Right atrium auricular region (tissue), 2 donors: ENCODE measurements at regions not wholly inside any gene's neighbourhood (a gene's known extent, or its start where the extent isn't known, plus 50 kb on each side); places are given as distances from the start of the nearest gene placed in this dataset.

Experiments used
- DNase-seq: peaks from one replicate; pipeline ENCODE4 v3.0.0-alpha.2; 2019; ENCODE audit warnings: low spot score
- H3K27ac ChIP-seq, 2 donors: fragments of 200-600 bp; sonication (generic); 1 replicate in 1 of 2; 2 replicates in 1 of 2; pipeline ENCODE4 v1.5.1; 2016 to 2019
- H3K27me3 ChIP-seq, 2 donors: fragments of 200-600 bp; sonication (generic); one replicate each; pipeline versions ENCODE4 v1.5.1 to v1.6.0; 2017 to 2019
- H3K36me3 ChIP-seq: fragments of 200-600 bp; sonication (generic); one replicate; pipeline ENCODE4 v1.5.1; 2016
- H3K4me1 ChIP-seq, 2 donors: fragments of 200-600 bp; sonication (generic); one replicate each; pipeline versions ENCODE4 v1.5.1 to v1.6.0; 2017 to 2019
- H3K4me3 ChIP-seq, 2 donors: fragments of 200-600 bp; sonication (generic); 1 replicate in 1 of 2; 2 replicates in 1 of 2; pipeline ENCODE4 v1.5.1; 2017 to 2019; ENCODE audit warnings: mild to moderate bottlenecking in 1 of 2, moderate library complexity in 1 of 2
- H3K9me3 ChIP-seq, 2 donors: fragments of 200-600 bp; sonication (generic); one replicate each; pipeline ENCODE4 v1.5.1; 2019
- TF ChIP-seq, protein P1 (sequence below), 2 donors: fragments of 200-600 bp; sonication (generic); IDR thresholded peaks; one replicate each; pipeline ENCODE4 v1.5.1; 2019; ENCODE audit warnings: antibody characterized with exemption in 2 of 2

DNA sequence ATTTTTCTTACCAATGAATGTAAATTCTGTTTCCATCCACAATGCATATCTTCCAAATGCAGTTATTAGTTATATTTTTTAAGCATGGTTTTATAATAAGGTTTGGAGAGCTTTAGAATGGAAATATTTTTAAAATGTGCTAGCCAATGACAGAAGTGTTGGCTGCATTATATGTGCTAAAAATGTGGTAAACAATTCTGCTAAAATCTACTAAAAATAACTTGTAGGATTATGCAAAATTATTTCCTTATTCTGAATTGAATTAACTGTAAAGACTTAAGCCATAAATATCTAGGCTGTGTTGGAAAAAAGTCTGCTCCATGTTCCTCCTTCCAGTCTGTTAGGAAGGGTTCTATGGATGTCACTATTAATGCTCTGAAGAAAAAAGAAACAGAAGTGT is 503.3 kb downstream of the PRR16 start:
- no peaks in the 10 kb centered on the region for H3K9me3 ChIP-seq
- H3K36me3 ChIP-seq = no peaks in the 10 kb centered on the region
- H3K27ac ChIP-seq = no peak overlapping the region
- DNase-seq = no peak
- TF ChIP-seq, protein P1, sequence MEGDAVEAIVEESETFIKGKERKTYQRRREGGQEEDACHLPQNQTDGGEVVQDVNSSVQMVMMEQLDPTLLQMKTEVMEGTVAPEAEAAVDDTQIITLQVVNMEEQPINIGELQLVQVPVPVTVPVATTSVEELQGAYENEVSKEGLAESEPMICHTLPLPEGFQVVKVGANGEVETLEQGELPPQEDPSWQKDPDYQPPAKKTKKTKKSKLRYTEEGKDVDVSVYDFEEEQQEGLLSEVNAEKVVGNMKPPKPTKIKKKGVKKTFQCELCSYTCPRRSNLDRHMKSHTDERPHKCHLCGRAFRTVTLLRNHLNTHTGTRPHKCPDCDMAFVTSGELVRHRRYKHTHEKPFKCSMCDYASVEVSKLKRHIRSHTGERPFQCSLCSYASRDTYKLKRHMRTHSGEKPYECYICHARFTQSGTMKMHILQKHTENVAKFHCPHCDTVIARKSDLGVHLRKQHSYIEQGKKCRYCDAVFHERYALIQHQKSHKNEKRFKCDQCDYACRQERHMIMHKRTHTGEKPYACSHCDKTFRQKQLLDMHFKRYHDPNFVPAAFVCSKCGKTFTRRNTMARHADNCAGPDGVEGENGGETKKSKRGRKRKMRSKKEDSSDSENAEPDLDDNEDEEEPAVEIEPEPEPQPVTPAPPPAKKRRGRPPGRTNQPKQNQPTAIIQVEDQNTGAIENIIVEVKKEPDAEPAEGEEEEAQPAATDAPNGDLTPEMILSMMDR (IDR thresholded peaks at IDR 0.05) = no peak
- no peaks in the 10 kb centered on the region for H3K4me1 ChIP-seq
- no peaks in the 10 kb centered on the region for H3K27me3 ChIP-seq
- H3K4me3 ChIP-seq = no peak overlapping the region

GRCh38 chr5:120974690-120975089 is 510.6 kb downstream of the PRR16 start:
- Histone ChIP-seq H3K4me3 (no peak overlapping the region), H3K36me3 (no peaks in the 10 kb centered on the region)
- TF ChIP-seq, protein P1 (IDR thresholded peaks at IDR 0.05) = no peak

GRCh38 chr5:120982351-120982750 is 518.3 kb downstream of the PRR16 start:
- TF ChIP-seq, protein P1 (IDR thresholded peaks at IDR 0.05) = no peak
- no peaks in the 10 kb centered on the region for H3K27me3 ChIP-seq

More at GRCh38 chr5:120974690-120975089, 510.6 kb downstream of the PRR16 start:
- Histone ChIP-seq H3K27me3 (no peaks in the 10 kb centered on the region), H3K4me1 (no peaks in the 10 kb centered on the region), H3K27ac (no peak overlapping the region), H3K9me3 (no peaks in the 10 kb centered on the region)
- DNase-seq = no peak

GRCh38 chr5:120985526-120985925 is 521.4 kb downstream of the PRR16 start:
- no peak for DNase-seq

More at GRCh38 chr5:120982351-120982750, 518.3 kb downstream of the PRR16 start:
- no peak overlapping the region for H3K4me3 ChIP-seq
- H3K36me3 ChIP-seq = no peaks in the 10 kb centered on the region
- no peaks in the 10 kb centered on the region for H3K4me1 ChIP-seq
- H3K9me3 ChIP-seq = no peaks in the 10 kb centered on the region
- H3K27ac ChIP-seq = no peak overlapping the region
- DNase-seq = no peak

GRCh38 chr5:120988491-120988890 is 524.4 kb downstream of the PRR16 start:
- no peaks in the 10 kb centered on the region for H3K4me1 ChIP-seq
- no peak overlapping the region for H3K4me3 ChIP-seq
- no peak for DNase-seq
- TF ChIP-seq, protein P1 (IDR thresholded peaks at IDR 0.05) = no peak
- no peak overlapping the region for H3K27ac ChIP-seq
- no peaks in the 10 kb centered on the region for H3K36me3 ChIP-seq
- no peaks in the 10 kb centered on the region for H3K9me3 ChIP-seq
- H3K27me3 ChIP-seq = no peaks in the 10 kb centered on the region

More at GRCh38 chr5:120985526-120985925, 521.4 kb downstream of the PRR16 start:
- H3K4me3 ChIP-seq = no peak overlapping the region
- H3K9me3 ChIP-seq = no peaks in the 10 kb centered on the region
- no peaks in the 10 kb centered on the region for H3K4me1 ChIP-seq
- no peaks in the 10 kb centered on the region for H3K36me3 ChIP-seq
- no peaks in the 10 kb centered on the region for H3K27me3 ChIP-seq
- TF ChIP-seq, protein P1 (IDR thresholded peaks at IDR 0.05) = no peak
- no peak overlapping the region for H3K27ac ChIP-seq

DNA sequence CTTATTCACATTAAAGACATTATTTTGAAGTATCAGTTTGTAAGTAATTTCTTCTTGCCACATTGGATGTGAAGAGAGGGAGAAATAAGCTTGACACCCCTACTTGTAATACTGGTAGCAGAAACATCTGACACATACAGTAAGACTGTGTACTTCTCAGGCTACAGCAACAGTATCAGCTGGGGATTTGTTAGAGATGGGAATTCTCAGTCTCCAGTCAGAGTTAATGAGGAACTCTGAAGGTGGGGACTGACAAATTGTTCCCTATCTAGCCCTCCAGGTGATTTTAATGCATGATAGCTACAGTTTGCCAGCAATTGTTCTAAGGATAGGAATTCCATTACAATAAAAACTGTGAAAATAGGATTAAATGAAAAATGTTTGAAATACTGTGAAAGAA is 524.8 kb downstream of the PRR16 start:
- Histone ChIP-seq H3K9me3 (no peaks in the 10 kb centered on the region), H3K4me1 (no peaks in the 10 kb centered on the region), H3K4me3 (no peak overlapping the region), H3K27ac (no peak overlapping the region), H3K27me3 (no peaks in the 10 kb centered on the region), H3K36me3 (no peaks in the 10 kb centered on the region)
- TF ChIP-seq, protein P1 (IDR thresholded peaks at IDR 0.05) = no peak
- no peak for DNase-seq
